BE2C (cell line): ENCODE measurements at regions not wholly inside any gene's neighbourhood (a gene's known extent, or its start where the extent isn't known, plus 50 kb on each side); places are given as distances from the start of the nearest gene placed in this dataset.

ENCODE experiments used
- DNase-seq: peaks from one replicate; pipeline ENCODE4 v3.0.0-alpha.2; 2020
- H3K27me3 ChIP-seq: fragments of 250-450 bp; sonication (Bioruptor Pico); 2 replicates; pipeline ENCODE4 v1.5.1; 2020; ENCODE audit warnings: mild to moderate bottlenecking
- H3K36me3 ChIP-seq: fragments of 250-450 bp; sonication (Bioruptor Pico); 2 replicates; pipeline ENCODE4 v1.5.1; 2020; ENCODE audit warnings: mild to moderate bottlenecking
- H3K4me1 ChIP-seq: fragments of 250-450 bp; sonication (Bioruptor Pico); 2 replicates; pipeline ENCODE4 v1.5.1; 2020
- H3K4me3 ChIP-seq: 2 replicates; pipeline ENCODE4 v1.5.1; 2011; ENCODE audit warnings: low read depth, low read length
- H3K9me3 ChIP-seq: fragments of 250-450 bp; sonication (Bioruptor Pico); 2 replicates; pipeline ENCODE4 v1.5.1; 2020
- CTCF ChIP-seq: IDR thresholded peaks from 2 replicates; pipeline ENCODE4 v1.5.1; 2012; ENCODE audit warnings: mild to moderate bottlenecking, low read depth, low read length

- H3K4me1 ChIP-seq: no peaks in the 10 kb centered on the region; the same call in 1 of the 2 replicates
- no peak for TF ChIP-seq CTCF
- H3K9me3 ChIP-seq: no peaks in the 10 kb centered on the region
- no peak overlapping the region for H3K4me3 ChIP-seq
- no peaks in the 10 kb centered on the region for H3K27me3 ChIP-seq
- H3K36me3 ChIP-seq: no peaks in the 10 kb centered on the region
- DNase-seq: no peak
Observed at GRCh38 chr5:74194196-74194595, 446.3 kb downstream of the ENC1 start.

GRCh38 chr5:74192606-74193299 lies 447.8 kb downstream of the ENC1 start:
- no peak for DNase-seq
- Histone ChIP-seq H3K9me3 (no peaks in the 10 kb centered on the region), H3K36me3 (no peaks in the 10 kb centered on the region), H3K27me3 (no peaks in the 10 kb centered on the region), H3K4me1 (no peaks in the 10 kb centered on the region), H3K4me3 (no peak overlapping the region)
- no peak for TF ChIP-seq CTCF

- DNase-seq: no peak
- H3K9me3 ChIP-seq: no peaks in the 10 kb centered on the region
- H3K4me1 ChIP-seq: peaks cover 15% of the 10 kb centered on the region
- H3K4me3 ChIP-seq: no peak overlapping the region
- TF ChIP-seq CTCF: no peak
- H3K27me3 ChIP-seq: no peaks in the 10 kb centered on the region
- H3K36me3 ChIP-seq: no peaks in the 10 kb centered on the region
Observed at GRCh38 chr5:74188351-74189105, 452.0 kb downstream of the ENC1 start.

GRCh38 chr5:74187757-74188156 lies 452.8 kb downstream of the ENC1 start:
- H3K9me3 ChIP-seq: no peaks in the 10 kb centered on the region
- no peaks in the 10 kb centered on the region for H3K27me3 ChIP-seq
- H3K4me1 ChIP-seq: peaks cover 15% of the 10 kb centered on the region
- no peaks in the 10 kb centered on the region for H3K36me3 ChIP-seq
- no peak overlapping the region for H3K4me3 ChIP-seq
- no peak for DNase-seq
- no peak for TF ChIP-seq CTCF

- no peaks in the 10 kb centered on the region for H3K9me3 ChIP-seq
- no peak for TF ChIP-seq CTCF
- H3K36me3 ChIP-seq: no peaks in the 10 kb centered on the region
- no peaks in the 10 kb centered on the region for H3K27me3 ChIP-seq
- no peak overlapping the region for H3K4me3 ChIP-seq
- no peak for DNase-seq
- peaks cover 15% of the 10 kb centered on the region for H3K4me1 ChIP-seq
Observed at GRCh38 chr5:74186356-74187315, 453.9 kb downstream of the ENC1 start.
